ENCODE measurements at regions not wholly inside any gene's neighbourhood (a gene's known extent, or its start where the extent isn't known, plus 50 kb on each side); places are given as distances from the start of the nearest gene placed in this dataset.
A peak's percentile ranks its signal among the peaks of the same experiment; 100 is the strongest.
"Not testable (repeated sequence)": the region's sequence is repeated elsewhere in the genome, so short reads cannot be mapped to it uniquely, and the experiment has no call there.

DNA sequence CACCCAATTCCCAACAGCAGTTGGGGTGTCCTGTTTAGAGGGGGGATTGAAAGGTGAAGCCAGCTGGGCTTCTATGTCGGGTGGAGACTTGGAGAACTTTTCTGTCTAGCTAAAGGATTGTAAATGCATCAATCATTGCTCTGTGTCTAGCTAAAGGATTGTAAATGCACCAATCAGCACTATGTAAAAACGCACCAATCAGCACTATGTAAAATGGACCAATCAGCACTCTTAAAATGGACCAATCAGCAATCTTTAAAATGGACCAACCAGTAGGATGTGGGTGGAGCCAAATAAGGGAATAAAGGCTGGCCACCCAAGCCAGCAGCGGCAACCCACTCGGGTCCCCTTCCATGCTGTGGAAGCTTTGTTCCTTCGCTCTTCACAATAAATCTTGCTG lies 1518.6 kb upstream of the RAG2 start:
- not testable (repeated sequence) for FAIRE-seq

DNA sequence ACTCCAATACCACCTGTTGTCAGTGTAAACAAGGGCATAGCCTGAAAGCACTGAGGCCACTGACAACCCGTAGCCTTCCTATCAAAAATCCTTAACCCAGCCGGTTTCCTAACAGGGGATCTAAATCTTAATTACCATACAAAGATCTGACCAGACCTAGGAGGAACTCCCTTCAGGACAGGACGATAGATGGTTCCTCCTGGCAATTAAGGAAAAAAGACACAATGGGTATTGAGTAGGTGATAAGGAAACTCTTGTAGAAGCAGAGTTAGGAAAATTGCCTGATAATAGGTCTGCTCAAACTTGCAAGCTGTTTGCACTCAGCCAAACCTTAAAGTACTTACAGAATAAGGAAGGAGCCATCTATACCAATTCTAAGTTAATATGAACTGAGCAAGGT lies 1517.3 kb upstream of the RAG2 start:
- FAIRE-seq, result not testable (repeated sequence)

DNA sequence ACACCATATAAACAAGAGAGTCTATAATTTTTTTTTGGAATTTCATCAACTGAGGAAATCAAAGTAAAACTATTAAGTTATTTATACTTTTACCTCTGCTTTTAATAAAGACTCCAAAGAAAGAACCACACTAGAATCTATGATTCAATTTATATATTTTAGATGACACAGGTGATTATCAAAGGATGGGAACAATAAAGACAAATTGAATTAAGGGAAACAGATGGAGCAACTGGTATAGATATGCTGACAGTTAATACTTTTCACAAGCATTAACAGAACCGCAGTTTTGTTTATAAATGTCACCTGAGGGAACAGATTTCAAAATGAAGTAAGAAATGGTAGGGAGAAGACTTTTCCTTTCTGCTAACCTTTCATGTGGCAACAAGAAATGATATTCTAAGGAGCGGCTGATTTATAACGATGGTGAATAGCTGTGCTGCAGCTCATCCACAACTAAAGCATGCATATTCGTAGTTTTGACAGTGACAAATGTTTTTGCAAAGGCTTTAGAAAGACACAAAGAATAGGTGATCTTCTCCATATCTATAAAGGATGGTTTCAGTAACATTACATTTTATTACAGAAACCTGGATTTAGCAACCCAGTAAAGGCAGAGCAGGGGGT lies 1502.9 kb upstream of the RAG2 start:
- FAIRE-seq, result no peak

DNA sequence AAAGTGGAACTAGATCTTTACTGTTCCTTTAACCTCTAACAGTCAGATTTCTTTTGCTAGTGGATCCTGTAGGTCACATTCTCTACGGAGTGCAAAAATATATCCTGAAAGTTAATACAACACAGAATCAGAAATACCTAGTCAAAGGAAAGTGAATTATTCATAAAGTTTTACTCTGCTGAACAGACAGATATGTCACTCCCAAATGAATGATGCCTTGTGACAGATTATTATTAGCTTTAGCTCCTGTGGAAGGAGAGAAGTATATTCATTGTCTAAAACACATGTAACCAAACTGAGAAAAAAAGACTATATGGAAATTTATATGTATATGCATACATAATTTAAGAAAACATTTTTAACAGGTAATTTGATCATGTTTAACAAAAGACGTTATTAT lies 1497.2 kb upstream of the RAG2 start:
- FAIRE-seq, result no peak

DNA sequence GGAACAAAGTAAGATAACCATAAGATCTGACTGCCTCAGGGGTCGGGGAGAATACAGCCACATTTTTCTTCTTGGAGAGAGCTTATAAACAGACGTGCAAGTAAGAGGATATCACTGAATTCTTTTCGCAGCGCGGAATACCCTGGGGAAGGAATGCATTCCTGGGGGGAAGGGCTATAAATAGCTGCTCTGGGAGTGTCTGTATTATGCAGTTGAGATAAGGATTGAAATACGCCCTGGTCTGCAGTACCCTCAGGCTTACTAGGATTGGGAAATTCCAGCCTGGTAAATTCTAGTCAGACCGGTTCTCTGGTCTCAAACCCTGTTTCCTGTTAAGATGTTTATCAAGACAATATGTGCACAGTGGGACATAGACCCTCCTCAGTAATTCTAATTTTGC lies 1491.7 kb upstream of the RAG2 start:
- no peak for FAIRE-seq

DNA sequence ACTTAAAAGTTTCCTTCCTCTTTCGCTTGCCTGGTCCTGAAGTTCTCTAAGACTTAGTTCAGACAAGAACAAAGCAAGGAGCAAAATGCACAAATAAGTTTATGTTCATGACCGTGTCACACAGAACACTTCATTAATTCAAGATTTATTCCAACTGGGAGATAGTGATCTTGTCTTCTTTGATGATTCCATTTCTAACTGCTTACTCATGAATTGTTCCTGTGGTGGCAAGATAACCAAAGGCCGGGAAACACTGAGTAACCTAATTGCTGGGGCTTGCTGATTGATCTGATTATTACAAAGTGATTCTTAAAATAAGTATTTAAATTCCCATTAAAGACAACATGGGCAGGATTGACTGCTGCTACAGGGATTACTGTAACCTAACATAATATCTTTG lies 1462.9 kb upstream of the RAG2 start:
- no peak for FAIRE-seq

DNA sequence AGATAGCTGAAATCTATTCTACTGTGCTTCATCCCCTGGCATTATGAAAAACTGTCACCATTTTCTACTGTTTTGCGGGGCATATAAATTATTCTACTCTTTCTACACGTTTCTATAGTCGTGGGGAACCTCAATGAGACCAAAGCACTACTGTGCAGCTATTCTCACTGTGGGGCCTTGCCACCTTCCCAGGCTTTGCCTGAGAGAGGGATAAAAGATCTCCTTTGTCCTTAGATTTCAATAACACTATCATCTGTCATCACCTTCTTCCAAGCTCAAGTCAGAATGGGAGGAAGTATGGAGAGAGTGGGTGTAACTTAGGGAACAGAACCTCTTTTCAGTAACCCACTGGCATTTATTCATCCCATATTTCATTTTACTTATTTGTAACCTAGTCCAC lies 1462.1 kb upstream of the RAG2 start:
- FAIRE-seq, result no peak

DNA sequence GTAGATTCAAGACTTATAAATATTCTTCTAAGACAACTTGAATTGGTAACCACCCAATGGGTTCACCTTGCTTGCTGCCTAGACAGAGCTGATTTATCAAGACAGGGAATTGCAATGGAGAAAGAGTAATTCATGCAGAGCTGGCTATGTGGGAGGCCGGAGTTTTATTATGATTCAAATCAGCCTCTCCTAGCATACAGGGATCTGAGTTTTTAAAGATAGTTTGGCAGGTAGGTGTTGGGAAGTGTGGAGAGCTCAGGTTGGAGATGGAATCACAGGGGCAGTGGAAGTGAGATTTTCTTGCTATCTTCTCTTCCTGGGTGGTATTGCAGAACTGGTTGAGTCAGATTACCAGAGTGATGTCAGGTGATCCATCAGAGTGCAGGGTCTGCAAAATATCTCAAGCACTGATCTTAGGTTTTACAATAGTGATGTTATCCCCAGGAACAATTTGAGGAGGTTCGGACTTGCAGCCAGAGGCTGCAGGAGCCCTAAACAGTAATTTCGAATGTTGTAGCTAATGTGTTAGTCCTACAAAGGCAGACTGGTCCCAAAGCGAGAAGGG lies 1448.6 kb upstream of the RAG2 start:
- FAIRE-seq, result no peak

DNA sequence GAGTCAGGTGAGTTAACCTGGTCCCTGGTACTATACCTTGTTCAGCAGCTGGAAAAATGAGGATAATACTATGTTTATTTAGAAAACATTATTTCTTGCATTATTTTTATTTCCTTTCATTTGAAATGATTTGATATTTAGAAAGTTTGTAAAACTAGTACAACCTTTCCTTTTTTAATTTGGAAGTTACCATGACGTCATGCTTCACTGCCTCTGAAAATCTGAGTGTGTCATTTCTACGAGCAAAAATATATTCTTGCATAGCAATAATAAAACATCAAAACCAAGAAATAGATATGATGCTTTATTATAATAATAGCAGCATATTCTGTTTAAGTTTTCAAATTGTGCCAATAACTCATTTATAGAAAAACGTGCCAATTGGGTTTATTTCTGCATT lies 1445.0 kb upstream of the RAG2 start:
- FAIRE-seq, result peak; percentile 41

DNA sequence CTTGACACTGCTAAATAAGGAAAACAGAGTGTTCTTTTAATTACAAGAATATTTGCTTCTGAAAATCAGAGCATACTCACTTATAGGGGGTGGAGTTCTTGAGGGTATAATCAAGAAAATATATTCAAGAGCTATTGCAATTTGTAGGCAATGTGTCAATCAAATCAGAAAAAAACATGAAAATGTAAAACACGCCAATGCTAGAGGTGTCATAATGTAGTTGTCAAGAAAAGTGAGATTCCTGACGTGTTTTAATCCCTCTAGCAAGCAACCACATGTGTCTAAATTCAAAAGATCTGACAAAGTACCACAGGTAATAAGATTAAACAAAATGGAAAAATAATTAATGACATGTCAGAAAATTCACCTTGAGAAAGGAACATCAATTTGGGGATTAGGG lies 1440.7 kb upstream of the RAG2 start:
- no peak for FAIRE-seq

DNA sequence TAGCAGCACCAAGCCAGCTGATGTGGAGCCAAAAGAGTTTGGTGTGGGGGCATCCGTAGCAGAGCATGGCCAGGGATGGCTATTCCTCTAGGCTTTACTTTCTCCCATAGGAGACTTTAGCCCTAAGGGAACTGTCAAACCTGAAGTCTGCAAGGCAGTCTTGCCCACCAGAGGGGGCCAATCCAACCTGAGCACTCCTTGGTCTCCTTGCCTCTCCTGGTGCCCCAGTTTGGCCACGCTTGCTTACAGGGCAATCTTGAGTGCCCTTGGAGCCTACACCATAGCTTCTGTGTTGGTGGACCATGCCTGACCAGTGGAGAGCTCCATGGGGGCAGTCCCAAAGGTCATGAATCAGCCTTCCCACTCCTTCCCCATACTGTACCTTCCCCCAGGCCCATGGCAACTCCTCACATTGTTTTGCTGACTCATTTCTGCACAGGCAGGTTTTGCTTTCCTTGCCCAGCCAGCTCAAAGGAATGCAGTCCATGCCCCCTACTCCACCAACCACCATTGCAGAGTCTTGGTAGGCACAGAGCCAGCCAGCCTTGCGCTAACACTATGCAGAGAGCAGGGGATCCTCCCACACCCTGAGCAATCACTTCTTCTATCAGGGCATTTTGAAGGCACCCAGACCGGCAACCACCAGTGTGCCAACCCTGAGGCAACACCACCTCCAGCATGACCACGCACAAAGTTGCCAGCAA lies 1421.2 kb upstream of the RAG2 start:
- FAIRE-seq, result no peak

DNA sequence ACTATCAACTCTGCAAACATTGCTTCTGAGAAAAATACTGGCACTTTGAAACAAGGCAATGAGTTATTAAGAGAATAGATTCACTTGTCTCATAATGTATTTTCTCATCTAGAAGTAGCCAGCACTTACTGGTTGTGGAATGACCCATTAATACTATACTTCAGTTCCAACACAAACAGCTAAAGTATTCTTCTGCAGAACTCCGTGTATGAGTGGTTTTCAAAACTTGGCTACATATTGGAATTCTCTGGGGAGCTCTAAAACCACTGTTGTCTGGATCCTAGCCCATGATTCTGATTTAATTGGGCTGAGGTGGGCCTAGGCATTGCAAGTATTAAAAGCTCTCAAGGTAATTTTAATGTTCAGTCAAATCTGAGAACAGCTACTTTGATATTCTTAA lies 1416.4 kb upstream of the RAG2 start:
- no peak for FAIRE-seq

DNA sequence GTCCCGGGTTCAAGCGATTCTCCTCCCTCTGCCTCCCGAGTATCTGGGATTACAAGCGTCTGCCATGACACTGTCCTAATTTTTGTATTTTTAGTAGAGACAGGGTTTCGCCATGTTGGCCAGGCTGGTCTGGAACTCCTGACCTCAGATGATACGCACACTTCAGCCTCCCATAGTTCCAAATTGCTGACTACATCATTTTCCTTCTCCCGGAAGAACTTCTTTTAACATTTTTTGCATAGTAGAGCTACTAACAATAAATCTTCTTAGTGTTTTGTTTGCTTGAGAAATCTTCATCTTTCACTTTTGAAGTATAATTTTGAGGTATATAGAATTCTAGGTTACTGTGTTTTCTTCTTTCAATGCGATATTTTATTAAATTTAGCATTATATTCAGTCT lies 1415.1 kb upstream of the RAG2 start:
- no peak for FAIRE-seq

DNA sequence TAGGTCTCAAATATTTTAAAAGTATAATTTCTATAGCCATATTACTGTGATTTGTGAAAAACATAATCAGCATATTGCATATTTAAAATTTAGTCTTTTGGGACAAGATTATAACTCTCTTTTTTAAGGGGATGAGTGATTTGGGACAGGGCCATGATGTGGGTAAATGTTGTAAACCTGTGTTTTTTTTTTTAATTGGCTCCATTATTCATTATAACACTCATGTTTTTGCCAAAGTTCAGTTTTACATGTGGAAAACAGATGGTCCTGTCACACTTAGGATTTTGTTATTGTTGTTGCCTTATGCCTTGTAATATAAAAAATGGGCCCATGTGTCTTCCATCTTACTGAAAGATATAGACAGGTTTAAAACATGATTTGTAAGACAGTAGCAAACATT lies 1413.5 kb upstream of the RAG2 start:
- FAIRE-seq, result no peak

DNA sequence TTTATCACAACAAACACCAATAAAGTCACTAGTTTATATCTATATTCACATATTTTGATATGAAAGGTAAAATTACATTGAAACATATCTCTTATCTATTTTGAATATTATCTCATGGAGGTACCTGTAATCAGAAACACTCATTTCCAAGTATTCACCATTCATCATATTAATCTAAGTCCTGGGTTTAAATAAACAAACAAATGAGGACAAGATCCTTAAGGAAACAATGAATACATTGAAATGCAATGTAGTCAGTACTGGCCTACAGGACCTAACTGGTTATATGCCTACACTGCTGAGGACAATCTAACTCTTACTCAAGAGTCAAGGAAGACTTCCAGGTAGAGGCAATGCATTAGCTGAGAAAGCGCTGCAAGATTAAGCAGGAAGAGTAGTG lies 1411.9 kb upstream of the RAG2 start:
- no peak for FAIRE-seq

DNA sequence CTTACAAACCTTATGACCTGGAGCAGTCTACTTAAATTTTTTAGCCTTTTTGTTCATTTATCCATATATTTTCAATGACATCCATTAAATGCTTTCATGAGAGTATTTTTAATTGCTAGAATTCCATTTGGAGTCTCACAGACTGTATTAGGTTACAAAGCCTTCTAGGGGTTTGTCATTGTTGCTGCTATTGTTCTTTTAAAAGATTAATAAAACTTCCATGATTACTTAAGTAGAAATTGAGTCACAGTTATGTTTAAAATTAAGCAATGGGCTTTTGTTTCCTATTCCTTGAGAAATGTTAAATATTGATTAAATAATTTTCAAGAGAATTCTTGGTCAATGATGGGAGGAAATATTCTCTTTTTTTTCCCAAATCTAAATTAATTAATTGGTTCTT lies 1408.4 kb upstream of the RAG2 start:
- FAIRE-seq, result no peak

DNA sequence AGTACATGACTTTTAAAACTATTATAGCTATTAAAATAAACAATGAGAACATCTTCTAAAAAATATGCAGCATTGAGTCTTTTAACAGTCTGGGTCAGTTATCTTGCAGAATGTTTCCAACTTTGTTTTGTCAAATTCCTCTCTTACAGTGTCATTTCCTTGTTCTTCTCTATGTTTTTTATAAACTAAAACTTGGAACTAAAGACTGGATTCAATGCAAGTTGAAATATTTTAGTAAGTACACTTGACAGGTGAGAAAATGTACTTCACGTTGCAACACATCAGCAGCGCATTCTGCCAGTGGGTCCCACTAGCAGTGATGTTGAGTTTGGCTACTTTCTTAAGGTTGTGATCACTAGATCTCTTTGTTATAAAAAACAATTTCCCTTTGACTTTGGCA lies 1407.6 kb upstream of the RAG2 start:
- no peak for FAIRE-seq

DNA sequence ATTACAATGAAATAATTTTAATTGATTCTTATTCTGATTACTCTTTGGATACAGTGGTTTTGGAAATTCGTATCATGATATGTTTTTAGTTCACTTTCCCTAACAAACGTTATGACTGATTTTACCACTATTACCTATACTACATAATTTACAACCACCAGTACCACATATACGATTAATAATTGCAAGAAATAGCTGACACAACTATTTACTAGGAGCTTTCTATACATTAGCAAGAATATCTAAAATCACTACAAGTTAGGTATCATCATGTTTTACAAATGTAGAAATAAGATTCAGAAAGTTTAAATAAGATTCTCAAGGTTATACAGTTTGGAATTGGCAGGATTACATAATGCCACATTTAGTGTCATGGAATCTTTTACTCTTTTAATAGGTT lies 1401.1 kb upstream of the RAG2 start:
- no peak for FAIRE-seq

DNA sequence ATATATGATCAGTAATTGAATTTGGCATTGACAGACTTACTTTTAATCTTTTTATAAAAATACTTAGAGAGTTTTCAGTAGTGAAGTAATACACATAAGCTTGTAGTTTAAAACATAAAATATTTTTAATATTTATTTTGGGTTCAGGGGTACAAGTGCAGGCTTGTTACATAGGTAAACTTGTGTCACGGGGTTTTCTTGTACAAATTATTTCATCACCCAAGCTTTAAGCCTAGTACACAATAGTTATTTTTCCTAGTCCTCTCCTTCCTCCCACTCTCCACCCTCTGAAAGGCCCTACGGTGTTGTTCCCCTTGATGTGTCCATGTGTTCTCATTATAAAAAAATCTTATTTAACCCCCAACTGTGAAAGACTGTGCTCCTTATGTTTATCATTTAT lies 1397.8 kb upstream of the RAG2 start:
- no peak for FAIRE-seq

DNA sequence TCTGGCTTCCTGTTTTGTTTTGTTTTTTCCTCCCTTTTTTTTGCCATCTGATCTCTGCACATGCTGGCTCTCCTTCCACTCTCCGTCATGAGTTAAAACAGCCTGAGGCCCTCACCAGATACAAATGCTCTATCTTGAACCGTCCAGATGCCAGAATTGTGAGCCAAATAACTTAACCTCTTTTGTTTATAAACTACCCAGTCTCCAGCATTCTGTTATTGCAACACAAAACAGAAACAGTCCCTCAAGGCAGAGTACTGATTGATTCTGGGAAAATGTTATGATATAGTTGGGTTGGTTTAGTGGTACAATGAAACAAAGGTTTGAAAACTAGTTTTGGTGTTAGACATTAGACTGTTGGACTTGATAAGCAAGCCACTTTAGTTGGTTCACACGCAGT lies 1390.0 kb upstream of the RAG2 start:
- FAIRE-seq, result no peak

DNA sequence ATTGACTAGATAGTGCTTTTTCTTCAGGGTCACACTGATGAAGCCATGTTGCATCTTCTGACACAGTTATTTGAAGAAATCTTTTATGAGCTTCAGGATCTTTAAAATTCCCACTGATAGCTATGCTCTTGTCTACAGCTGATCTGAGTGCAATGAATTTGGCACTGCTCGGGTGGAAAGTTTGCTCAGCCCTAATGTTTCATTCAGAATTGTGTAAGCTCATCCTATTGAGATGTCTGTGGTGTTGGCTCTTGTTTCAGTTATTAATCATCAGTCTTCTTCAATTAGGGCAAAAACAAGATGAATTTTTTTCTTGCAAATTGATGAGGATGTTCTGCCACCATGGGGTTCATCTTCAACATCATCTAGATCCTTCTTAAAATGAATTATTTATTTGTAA lies 1387.0 kb upstream of the RAG2 start:
- FAIRE-seq, result no peak

DNA sequence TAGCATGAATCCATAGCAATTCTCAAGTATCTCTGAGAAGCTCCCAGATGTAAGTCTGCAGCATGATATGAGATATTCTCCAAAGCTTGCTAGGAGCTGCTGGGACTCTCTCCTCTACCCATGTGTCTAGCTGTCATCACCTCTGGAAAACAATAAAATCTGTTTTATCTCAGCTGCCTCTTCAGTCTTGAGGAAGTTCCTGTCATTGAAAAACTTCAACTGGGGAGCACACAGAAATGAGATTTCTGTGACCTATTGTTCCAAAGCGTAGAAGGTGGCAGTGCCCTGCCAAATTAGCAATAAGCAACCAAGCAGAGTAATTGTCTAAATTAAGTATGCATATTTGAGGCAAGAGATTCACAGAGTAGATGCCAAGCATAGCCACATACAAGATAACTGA lies 1380.6 kb upstream of the RAG2 start:
- no peak for FAIRE-seq

DNA sequence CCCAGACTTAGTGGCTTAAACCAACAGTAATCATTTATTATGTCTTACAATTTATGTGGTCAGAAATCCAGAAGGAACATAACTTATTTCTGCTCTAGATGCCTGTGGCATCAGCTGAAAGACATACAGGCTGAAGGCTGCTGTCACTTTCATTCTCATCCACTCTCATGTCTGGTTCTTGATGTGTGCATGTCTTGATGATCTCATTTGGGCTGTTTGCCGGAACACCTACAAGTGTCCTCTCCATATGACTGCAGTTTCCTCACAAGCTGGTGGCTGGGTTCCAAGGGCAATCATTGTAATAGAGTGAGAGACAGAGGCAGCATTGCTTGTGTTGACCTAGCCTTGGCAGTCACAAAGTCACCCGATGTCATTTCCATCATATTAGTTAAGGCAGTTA lies 1375.9 kb upstream of the RAG2 start:
- no peak for FAIRE-seq

DNA sequence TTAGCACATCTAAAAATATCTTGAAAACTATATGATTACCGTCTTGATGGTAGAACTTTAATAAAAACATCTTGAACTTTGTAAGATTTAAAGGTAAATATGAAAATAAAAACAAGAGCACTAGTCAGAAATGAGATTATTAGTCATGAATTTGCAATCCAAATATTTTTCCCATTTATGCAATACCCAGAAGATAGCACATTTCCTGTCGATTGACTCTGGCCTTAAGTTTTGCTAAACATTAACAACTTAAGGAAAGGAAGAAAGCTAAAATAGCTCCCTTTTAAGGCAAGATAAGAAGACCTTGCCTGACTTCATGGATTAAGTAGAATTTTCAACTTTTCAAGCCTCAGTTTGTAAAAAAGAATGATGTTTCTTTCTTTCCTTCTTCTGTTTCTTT lies 1374.7 kb upstream of the RAG2 start:
- no peak for FAIRE-seq

DNA sequence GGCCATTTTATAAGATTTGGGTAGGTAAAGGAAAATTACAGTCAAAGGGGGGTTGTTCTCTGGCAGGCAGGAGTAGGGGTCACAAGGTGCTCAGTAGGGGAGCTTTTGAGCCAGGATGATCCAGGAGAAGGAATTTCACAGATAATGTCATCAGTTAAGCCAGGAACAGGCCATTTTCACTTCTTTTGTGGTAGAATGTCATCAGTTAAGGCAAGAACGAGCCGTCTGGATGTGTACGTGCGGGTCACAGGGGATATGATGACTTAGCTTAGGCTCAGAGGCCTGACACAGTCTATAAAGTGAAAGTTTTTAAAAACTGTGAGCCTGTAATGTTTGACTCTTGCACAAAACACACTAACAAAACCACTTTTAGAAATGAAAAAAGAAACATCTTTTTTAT lies 1371.3 kb upstream of the RAG2 start:
- not testable (repeated sequence) for FAIRE-seq
